ENCODE measurements at regions not wholly inside any gene's neighbourhood (a gene's known extent, or its start where the extent isn't known, plus 50 kb on each side); places are given as distances from the start of the nearest gene placed in this dataset.

- no peak for DNase-seq (ENCODE audit: low read depth)
Measured at GRCh38 chr20:24762791-24763350, 186.2 kb upstream of the CST7 start.

DNA sequence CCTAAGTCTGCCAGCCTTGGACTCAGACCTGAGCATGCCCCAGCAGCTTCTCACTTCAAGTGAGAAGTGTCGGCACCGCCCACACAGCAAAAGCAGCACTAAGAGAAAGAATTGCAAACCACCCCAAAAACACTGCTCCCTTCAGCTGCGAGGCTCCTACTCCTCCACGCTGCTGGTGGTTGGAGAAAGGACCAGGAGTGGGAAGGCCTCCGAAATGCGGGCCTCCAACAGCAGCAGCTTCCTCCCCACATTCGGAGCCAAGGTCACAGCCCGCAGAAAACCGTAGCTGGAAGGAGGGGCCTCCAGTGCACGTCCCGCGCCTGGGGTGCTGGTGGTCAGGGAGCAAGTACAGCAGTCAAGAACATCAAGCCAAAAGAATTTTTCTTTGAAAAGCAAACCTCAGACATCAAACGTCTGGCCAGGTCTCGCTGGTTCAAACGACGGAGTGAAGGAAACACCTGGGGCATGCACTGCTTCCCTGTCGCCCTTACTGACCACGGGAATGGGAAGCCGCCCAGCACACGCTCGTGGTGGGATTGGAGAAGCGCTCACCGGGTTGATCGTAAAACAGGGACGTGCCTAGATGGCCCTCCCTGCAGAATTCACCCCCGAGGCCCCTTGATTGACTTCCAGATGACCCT, 185.6 kb upstream of the CST7 start:
- no peak for DNase-seq (ENCODE audit: low read depth)

- no peak for DNase-seq (ENCODE audit: low read depth)
Measured at GRCh38 chr20:24764027-24764793, 184.9 kb upstream of the CST7 start.

DNA sequence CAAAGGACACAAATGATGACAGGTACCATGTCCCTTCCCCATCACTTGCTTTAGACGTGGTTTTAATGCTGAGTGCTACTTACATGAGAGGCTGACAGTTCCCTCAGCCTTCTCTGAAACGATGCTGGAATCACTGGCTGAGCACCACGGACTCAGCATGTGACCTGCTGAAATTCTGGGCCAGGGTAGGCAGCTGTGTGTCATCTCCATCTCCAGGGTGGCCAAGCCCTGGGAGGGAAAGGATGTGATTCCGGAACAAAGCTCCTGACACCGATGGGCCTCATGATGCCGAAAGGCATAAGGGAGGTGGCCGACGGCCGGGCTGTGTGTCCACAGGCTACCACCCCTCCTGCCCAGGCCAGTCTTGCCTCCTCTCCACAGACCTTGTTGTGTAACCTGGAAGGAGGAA, 184.3 kb upstream of the CST7 start:
- no peak for DNase-seq (ENCODE audit: low read depth)

- no peak for DNase-seq (ENCODE audit: low read depth)
Measured at GRCh38 chr20:24765316-24766142, 183.5 kb upstream of the CST7 start.

- DNase-seq (ENCODE audit: low read depth): no peak
Measured at GRCh38 chr20:24766143-24766527, 182.9 kb upstream of the CST7 start.

DNA sequence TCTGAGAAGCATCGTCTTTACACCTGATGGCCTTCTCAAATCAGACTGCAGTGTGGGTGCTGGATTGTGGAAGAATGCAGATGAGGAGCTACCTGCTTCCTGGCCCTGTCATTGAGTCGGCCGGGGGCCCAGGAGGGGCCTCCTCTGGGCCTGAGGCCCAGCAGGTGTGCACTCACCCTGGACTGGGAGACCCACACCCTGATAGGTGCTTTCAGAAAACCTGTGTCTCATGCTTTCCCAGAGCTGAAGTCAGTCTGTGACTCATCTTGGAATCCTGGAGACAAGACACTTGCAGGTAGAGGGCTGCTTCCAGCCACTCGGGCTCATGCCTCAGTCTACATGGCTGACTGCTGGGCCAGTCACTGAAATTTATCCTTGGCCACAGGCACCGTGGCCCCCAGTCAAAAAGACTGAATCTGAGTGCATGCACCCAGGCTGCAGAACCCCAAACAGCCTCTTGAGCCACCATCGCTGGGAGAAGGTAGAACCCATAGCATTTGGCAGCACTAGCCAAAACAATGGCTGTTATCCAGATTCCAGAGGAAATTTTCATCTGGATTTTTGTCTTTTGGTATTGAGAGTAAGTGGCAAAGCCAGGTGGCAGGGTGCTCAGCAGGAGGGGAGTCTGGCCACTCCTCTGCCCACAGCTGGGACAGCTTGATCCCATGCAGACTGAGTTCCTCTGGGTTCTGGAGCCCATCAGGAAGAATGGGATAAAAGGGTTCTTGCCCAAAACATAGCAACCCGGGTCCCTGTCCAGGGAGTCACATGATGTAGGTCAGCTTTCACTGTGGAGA, 182.0 kb upstream of the CST7 start:
- DNase-seq (ENCODE audit: low read depth): no peak

- no peak for DNase-seq (ENCODE audit: low read depth)
Measured at GRCh38 chr20:24767623-24768100, 181.4 kb upstream of the CST7 start.

- DNase-seq (ENCODE audit: low read depth): no peak
Measured at GRCh38 chr20:24768201-24768636, 180.8 kb upstream of the CST7 start.

GRCh38 chr20:24768713-24769601, 180.1 kb upstream of the CST7 start:
- peak; percentile 5 for DNase-seq (ENCODE audit: low read depth)

DNA sequence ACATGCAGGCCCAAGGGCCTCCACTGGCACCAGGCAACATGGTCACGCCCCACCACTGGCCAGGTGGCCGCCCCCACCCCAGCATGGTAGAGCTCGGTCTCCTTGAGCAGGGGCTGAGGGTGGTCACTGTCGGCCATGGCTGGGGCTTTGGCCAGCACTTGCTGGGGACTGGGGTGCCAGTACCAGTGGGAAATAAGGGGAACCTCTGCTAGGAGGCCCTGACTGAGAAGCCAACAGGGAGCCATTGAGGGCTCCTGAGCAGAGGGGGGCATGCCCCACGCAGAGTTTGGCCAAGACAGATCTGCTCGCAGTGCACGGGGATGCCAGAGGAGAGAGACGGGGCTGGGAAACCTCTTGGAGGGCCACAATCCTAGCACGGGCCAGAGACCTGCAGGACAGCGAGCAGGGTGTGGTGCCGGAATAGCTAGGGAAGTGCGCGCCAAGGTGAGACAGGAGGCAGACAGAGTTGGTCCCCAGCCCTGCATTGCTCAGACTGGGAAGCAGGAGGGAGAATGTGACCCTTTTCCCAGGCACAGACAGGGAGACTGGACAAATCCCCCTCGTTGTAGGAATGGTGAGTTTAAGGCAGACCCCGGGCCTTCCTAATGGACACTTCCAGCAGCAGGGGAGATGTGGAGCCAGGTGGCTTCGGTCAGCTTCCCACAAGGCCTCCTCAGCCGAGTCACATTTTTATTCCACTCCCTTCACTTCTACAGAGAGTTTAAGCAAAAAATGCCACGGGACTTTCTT, 179.0 kb upstream of the CST7 start:
- no peak for DNase-seq (ENCODE audit: low read depth)

DNA sequence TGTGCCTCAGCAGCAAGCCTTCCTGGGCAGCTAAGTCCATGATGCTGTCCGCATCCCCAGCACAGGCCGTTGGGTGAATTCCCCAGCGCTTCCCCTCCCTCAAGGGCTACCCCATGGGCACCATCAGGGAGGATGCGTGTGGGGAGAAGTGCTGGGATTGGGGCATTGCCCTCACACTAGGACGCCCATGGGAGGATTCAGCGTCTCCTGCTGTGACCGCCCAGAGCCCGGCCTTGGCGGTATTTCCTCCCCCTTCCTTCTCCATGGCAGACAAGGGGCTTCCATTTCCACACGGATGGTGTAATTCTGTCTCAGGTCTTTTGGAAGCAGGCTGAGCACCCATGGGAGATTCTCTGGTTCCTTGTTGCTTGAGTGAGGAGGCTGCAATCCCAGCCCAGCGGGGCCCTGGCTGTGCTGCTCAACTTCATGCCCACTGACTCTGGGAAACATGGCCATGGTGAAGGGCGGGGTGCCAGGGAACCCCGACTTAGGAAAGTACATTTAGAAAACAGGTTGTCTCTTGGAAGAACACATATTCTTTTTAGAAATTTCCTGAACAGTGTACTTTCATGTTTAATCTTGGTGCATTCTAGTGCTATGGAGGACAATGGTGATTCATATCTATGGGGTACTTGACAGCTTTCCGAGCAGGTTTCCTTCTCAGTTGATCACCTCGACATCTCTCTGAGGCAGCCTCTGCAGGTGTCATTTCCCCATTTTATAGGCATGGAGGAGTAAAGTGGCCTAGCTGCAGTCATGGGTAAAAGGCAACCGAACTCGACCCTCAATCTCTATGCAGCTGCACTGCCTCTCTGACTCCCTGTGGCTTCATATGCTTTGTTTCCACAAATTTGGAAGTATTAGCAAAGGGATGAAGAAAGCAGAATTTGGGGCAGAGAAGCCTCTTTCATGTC, 178.2 kb upstream of the CST7 start:
- no peak for DNase-seq (ENCODE audit: low read depth)

DNA sequence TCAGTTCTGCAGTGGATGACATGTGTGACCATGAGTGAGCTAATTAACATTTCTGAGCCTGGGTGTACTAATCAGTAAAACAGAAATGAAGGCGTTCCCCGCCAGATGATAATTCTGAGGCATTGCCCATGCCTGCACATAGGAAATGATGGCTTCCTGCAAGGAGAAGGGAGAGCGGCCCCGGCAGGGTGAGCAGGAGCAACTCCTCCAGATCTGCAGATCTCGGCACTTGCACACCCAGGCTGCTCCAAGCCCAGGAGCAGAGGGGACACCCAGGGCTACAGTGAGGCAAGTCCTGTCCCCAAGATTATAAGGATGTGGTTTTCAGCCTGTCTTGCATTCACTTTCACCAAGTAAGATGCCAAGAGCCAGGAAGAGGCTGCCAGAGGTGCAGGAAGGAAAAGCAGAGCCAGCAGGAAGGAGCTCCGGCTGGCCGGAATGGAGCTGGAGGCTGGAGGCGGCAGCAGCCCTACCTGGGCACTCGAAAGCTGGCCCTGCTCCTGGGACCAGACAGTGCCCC, 177.5 kb upstream of the CST7 start:
- DNase-seq (ENCODE audit: low read depth): no peak

DNA sequence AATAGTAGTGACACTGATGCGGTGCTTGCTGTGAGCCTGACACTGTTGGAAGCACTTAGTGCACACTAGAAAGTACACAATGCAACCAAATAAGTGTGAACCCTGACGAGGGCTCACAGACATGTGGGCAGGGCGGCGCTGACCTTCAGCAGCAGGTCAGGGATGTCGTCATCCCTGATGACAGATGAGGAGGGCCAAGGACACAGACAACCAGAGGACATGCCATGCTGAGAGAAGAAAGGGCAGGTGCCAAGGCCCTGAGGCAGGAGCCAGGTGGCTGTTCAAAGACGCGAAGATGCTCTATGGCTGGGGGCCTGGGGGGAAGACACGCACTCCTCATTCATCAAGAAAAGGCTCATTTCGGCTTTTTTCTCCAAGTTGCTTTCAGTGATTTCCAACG, 176.4 kb upstream of the CST7 start:
- DNase-seq (ENCODE audit: low read depth): no peak

GRCh38 chr20:24773168-24773567, 175.9 kb upstream of the CST7 start:
- no peak for DNase-seq (ENCODE audit: low read depth)

DNA sequence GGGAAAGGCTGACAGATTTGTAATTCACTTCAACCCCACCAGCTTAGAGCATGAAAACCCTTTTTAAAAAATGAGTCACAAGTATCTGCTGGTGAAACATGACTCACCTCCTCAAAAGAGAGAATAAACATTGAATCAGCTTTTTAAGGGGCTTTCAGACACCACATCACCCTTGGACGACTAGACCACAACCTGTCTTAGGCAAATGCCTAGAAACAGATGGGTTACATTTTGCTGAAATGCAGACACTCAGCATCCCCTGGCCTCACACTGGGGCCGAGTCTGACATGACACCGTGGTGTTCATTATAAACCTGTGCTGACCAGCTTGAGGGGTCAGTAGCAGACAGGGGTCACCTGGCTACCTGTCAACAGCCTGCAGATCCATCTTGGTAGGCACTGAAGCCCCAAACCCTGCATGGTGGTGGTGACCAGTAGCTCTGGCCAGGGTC, 175.3 kb upstream of the CST7 start:
- DNase-seq (ENCODE audit: low read depth): peak; percentile 84

GRCh38 chr20:24775966-24776365, 173.1 kb upstream of the CST7 start:
- no peak for DNase-seq (ENCODE audit: low read depth)

- DNase-seq (ENCODE audit: low read depth): no peak
Measured at GRCh38 chr20:24776755-24777271, 172.3 kb upstream of the CST7 start.

Data from LHCN-M2 (cell line).